ENCODE measurements at regions not wholly inside any gene's neighbourhood (a gene's known extent, or its start where the extent isn't known, plus 50 kb on each side); places are given as distances from the start of the nearest gene placed in this dataset.
A peak's percentile ranks its signal among the peaks of the same experiment; 100 is the strongest.

- TF ChIP-seq CTCF (IDR thresholded peaks at IDR 0.05; ENCODE audit: low read length, missing control alignments), result peak; percentile 61
- H3K4me3 ChIP-seq (replicated peaks; ENCODE audit: low read depth, low read length), result no peak overlapping the region
- peak; percentile 58 for DNase-seq (ENCODE audit: low read depth)
These were observed 467.5 kb upstream of the CXADR start for GRCh38 chr21:17045214-17045853.

- no peak for DNase-seq (ENCODE audit: low read depth)
- TF ChIP-seq CTCF (IDR thresholded peaks at IDR 0.05; ENCODE audit: low read length, missing control alignments), result no peak
- no peak overlapping the region for H3K4me3 ChIP-seq (replicated peaks; ENCODE audit: low read depth, low read length)
These were observed 463.9 kb upstream of the CXADR start for GRCh38 chr21:17048974-17049373.

- H3K4me3 ChIP-seq (replicated peaks; ENCODE audit: low read depth, low read length), result no peak overlapping the region
- no peak for DNase-seq (ENCODE audit: low read depth)
- TF ChIP-seq CTCF (IDR thresholded peaks at IDR 0.05; ENCODE audit: low read length, missing control alignments), result no peak
These were observed 462.7 kb upstream of the CXADR start for GRCh38 chr21:17050156-17050555.

- no peak overlapping the region for H3K4me3 ChIP-seq (replicated peaks; ENCODE audit: low read depth, low read length)
- no peak for DNase-seq (ENCODE audit: low read depth)
- no peak for TF ChIP-seq CTCF (IDR thresholded peaks at IDR 0.05; ENCODE audit: low read length, missing control alignments)
These were observed 462.2 kb upstream of the CXADR start for GRCh38 chr21:17050646-17051045.

GRCh38 chr21:17051054-17051453, 461.8 kb upstream of the CXADR start:
- DNase-seq (ENCODE audit: low read depth), result no peak
- no peak overlapping the region for H3K4me3 ChIP-seq (replicated peaks; ENCODE audit: low read depth, low read length)
- TF ChIP-seq CTCF (IDR thresholded peaks at IDR 0.05; ENCODE audit: low read length, missing control alignments), result no peak

GRCh38 chr21:17053321-17053720, 459.5 kb upstream of the CXADR start:
- DNase-seq (ENCODE audit: low read depth), result no peak
- no peak for TF ChIP-seq CTCF (IDR thresholded peaks at IDR 0.05; ENCODE audit: low read length, missing control alignments)
- no peak overlapping the region for H3K4me3 ChIP-seq (replicated peaks; ENCODE audit: low read depth, low read length)

GRCh38 chr21:17059936-17060335, 452.9 kb upstream of the CXADR start:
- DNase-seq (ENCODE audit: low read depth), result no peak
- H3K4me3 ChIP-seq (replicated peaks; ENCODE audit: low read depth, low read length), result no peak overlapping the region
- TF ChIP-seq CTCF (IDR thresholded peaks at IDR 0.05; ENCODE audit: low read length, missing control alignments), result no peak

All from fibroblast of pulmonary artery (primary cell).